Stimulated activated CD8-positive, alpha-beta memory T cell treated with anti-CD3 and anti-CD28 coated beads, Interleukin-7, amount 100 ng/mL, for 1 hour (primary cell): ENCODE measurements at regions not wholly inside any gene's neighbourhood (a gene's known extent, or its start where the extent isn't known, plus 50 kb on each side); places are given as distances from the start of the nearest gene placed in this dataset.

Source experiments
- DNase-seq, 2 donors: peaks; one replicate each; pipeline ENCODE4 v3.0.0-alpha.2; 2020; ENCODE audit warnings: low read depth in 2 of 2

DNA sequence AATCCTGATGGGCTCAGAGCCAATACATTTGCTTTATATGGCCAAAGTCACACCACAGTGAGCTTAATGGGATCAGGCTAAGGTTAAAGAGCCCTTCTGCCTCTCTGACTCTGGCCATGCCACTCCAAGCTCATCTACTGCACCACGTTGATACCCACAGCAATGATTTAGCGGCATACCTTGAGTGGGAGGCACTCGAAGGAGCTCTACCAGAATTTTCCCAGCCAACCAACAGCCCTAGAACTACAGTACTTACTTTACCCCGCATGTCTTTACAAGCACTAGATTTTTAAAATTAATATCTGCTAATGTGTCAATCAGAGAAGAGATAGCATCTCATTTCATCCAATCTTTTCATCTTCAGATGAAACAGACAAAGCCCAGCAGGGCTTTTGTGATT lies 300.5 kb downstream of the GRIN2B start:
- no peak for DNase-seq

GRCh38 chr12:13676880-13677279 lies 304.5 kb downstream of the GRIN2B start:
- DNase-seq, result no peak

DNA sequence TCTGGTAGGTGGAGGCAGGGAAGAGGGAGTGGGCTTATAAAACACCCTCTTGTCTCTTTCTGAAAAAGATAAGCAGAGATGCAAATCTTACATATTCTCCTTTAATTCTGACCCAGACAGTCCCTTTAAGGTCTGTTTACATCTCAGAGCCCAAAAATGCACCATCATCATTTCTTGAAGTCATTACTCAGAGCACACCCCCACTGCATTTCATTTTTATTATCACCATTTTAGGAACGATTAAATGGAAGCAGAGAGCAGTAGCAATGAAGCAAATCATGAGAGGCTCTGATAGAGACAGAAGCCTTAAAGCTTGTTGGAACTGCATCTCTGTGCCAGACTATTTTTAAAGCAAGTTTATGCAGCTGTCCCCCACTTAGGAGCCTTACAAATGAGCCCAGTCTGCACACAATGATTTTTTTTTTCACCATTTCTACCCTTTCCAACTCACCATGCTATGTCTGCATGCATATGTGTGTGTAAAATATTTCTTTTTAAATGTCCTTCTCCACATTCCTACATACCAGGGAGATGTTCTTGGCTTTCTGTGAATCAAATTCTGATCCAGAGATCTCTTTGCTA lies 311.0 kb downstream of the GRIN2B start:
- no peak for DNase-seq

DNA sequence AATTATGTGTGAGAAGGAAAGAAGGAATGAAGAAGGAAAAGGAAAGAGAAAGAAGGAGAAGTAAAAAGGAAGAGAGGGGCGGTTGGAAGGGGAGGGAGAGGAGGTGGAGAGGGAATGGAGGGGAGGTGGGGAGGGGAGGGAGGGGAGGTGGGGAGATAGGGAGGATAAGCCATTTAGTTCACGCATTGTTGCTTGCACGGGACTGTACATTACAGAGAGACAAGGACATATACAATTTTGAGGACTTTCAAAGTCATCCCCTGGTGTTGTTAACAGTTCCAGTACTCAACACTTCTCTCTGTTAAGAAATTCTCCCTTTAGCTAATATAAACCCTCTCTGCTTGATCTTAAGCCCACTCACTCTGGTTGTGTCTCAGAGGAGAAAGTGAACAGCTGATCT lies 312.5 kb downstream of the GRIN2B start:
- no peak for DNase-seq

GRCh38 chr12:13666806-13667205 lies 314.6 kb downstream of the GRIN2B start:
- no peak for DNase-seq

DNA sequence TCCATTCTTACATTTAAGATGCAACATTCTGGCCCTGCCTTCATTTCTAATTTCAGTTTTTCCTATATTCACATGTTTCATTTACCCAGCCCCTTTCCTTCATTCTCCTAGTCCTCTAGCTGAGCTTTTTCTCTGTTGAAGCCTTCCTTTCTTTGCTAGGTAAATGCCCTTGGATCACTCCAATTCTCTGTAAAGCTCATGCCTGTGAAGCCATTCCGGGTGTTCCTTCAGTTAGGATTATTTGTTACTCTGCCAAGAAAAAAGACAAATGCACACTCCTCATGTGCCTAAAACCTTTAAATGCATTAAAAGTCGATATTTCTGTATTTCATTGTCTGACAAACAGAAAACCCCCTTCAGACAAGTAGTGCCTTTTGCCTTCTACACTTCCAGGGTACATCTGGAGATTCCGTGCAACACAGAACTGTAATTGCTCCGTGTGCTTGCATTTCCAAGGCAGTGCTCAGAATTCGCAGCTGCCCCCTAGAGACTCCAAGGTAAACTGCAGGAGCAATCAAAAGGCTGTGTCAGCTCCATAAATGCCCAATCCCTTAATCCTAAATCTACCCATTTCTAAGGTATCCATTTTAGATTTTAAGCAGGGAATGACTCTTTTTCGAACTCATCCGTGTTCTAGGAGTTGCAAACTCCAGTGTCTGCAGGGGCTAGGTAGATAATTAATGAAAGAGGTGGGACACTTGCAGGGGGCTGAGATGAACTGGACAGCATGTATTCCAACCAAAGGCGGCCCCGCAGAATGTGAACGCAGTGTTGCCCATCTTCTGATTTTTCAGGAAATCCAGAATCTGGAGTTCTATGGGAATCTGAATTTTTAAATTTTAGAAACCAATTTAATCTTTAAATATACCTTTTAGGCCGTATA lies 320.2 kb downstream of the GRIN2B start:
- DNase-seq, result no peak

DNA sequence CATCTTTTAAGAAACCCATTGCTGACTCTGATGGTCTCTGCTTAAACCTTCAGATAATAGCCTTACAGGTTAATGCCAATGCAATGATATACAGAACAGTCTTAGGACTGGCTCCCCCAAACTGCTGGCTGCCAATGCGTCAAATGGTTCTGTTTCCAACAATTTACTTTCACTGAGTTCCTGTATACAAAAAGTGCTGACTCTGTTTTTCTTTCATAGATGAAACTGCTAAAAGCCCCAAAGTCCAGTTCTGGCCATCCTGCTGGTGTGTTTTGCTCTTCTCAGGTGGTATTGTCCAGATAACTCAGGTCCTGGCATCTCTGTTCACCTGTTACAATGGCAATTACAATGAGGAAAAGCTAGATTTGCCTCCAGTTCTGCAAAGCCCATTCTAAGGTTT lies 326.9 kb downstream of the GRIN2B start:
- no peak for DNase-seq

DNA sequence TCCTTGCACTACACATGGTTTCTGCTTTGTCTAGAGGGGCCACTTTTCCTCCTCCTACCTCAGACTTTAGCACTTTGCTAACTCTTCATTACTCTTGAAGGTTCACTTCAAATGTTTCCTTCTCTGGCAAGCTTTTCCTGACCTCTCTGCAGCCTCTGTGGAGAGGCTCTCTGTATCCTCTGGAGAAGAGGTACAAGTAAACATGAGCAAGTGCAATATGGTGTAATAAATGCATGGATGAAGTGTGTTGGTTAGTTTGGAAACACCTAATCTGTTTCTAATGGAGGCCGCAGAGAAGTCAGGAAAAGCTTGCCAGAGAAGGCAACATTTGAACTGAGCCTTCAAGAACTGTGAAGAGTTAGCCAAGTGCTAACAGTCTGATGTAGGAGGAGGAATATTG lies 329.3 kb downstream of the GRIN2B start:
- DNase-seq, result no peak

- DNase-seq, result no peak
Observed at GRCh38 chr12:13635709-13636108, 345.7 kb downstream of the GRIN2B start.

DNA sequence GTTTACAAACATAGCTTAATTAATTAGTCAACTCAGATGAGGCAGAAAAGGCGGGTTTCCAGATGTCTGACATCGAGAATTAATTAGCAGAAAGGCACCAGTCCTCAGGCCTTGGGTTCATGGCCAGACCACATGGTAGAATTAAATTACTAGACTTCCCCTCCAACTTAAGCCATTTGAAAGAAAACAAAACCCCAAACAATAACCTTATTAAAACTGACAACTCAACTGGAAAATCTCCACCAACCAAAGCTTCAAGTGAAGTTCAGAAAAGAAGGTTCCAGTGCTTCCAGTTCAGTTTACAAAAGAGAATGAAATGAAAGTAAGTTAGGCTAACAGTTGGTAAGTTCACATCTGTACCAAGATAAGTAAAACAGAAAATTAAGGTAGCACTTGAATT lies 349.5 kb downstream of the GRIN2B start:
- no peak for DNase-seq

GRCh38 chr12:13630354-13630753 lies 351.0 kb downstream of the GRIN2B start:
- DNase-seq, result no peak

- no peak for DNase-seq
Observed at GRCh38 chr12:13628067-13628466, 353.3 kb downstream of the GRIN2B start.

- DNase-seq, result no peak
Observed at GRCh38 chr12:13627536-13627935, 353.9 kb downstream of the GRIN2B start.

DNA sequence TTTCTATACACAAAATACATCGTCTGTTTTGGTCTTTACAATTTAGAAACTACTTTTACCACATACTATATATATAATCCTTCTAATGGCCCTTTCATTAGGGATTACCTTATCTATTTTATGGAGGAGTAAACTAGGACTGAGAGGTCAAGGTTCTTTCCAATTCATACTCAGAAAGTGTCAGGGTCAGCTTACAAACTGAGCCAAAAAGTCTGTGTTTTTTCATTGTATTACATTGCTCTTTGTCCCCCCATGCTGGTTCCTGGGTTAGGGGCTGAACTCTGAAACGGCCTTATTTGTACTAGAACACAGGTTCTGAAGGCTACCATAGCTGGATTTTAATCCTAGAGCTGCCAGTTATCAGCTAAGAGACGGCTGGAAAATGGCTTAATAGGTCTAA lies 368.1 kb downstream of the GRIN2B start:
- no peak for DNase-seq

DNA sequence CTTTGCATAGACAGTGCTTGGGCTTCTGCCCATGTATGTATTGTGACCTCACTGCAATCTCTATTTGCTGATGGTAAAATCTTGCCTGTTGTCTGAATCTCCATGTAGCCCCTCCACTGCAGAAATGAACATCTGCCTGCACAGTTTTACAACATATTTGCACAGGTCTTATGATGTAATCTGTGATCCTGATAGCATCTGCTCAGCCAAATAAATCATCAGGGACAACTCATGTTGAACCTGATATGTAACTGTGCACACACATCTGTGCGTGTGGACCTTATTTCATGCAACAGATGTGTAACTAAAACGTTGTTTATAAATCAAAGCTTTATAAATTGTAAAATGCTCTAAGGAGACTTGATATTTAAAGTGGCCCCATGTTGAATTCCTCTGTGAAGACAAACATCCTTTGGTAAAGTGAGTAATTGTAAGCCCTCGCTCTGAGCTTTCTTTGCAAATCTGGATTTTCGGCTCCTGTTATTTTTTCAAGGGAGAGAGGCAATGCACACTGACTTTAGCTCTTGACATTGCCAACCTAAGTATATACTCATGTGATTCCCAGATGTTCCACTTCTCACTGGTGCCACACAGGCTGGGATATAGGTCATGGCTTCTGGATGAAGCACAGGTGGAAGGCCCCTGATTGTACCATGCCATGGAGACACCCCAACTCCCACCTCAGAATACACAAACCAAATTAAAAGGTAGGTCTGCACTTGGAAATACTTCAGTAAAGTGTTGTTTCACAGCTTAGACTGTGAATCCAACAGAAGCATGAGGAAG lies 371.3 kb downstream of the GRIN2B start:
- DNase-seq, result no peak

DNA sequence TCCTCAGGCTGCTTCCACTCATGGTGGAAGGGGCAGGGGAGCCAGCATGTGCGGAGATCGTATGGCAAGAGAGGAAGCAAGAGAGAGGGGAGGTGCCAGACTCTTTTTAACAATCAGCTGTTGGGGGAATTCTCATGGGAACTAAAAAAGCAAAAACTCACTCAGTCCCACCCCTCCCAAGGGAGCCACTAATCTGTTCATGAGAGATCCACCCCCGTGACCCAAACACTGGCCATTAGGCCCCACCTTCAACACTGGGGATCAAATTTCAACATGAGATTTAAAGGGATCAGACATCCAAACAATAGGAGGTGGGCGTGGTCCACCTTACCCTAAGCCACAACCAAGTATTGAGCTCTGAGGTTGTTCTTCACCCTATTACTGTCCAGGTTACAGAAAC lies 375.1 kb downstream of the GRIN2B start:
- no peak for DNase-seq

- DNase-seq, result no peak
Observed at GRCh38 chr12:13603953-13604352, 377.4 kb downstream of the GRIN2B start.

- DNase-seq, result no peak
Observed at GRCh38 chr12:13602172-13602571, 379.2 kb downstream of the GRIN2B start.

GRCh38 chr12:13599176-13599575 lies 382.2 kb downstream of the GRIN2B start:
- DNase-seq, result no peak

DNA sequence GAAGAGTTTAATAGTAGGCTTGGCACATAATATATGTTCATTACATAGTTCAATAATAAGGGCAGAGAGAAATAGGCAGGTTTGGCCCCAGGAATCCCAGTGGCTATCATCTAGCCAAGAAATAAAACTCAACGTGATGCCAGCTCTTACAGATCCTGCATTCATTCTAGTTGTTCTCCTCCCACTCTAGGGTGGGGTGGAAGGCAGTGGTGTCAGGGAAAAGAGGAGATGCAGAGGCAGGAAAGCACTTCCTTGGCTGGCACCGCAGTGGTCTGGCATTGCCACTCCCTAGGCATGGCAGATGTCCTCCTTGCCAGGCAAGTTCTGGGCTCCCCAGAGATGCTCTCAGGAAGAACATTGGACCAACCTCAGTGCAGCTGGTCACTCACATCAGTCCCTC lies 383.6 kb downstream of the GRIN2B start:
- DNase-seq, result no peak

GRCh38 chr12:13597166-13597565 lies 384.2 kb downstream of the GRIN2B start:
- no peak for DNase-seq

- DNase-seq, result no peak
Observed at GRCh38 chr12:13596714-13597113, 384.7 kb downstream of the GRIN2B start.
